H1 (cell line): ENCODE measurements at regions not wholly inside any gene's neighbourhood (a gene's known extent, or its start where the extent isn't known, plus 50 kb on each side); places are given as distances from the start of the nearest gene placed in this dataset.

Experiments
- CTCF ChIA-PET: fragments of 300-600 bp; sonication (Branson Sonifier 250); formaldehyde crosslinking; loops from one replicate; lab custom pipeline; 2021; ENCODE audit not compliant: partially characterized antibody; lab: Charles Lee
- POLR2A ChIA-PET: fragments of 300-600 bp; sonication (Branson Sonifier 250); formaldehyde crosslinking; loops from one replicate; lab custom pipeline; 2021; ENCODE audit warnings: inconsistent platforms; ENCODE audit not compliant: partially characterized antibody; lab: Charles Lee
- DNase-seq, 2 experiments: peaks; one replicate each; pipeline versions ENCODE4 v3.0.0 to v3.0.0-alpha.2; 2010 to 2022; ENCODE audit warnings: low spot score in 2 of 2, low read depth in 1 of 2, mixed read lengths in 1 of 2
- FAIRE-seq: peaks from 2 replicates; lab custom pipeline; 2011; peaks lifted over from hg19 to GRCh38; lab: Jason Lieb, UNC
- H2AFZ ChIP-seq: 2 replicates; pipeline ENCODE4 v1.8.1; 2012; ENCODE audit warnings: low read length, inconsistent platforms
- H2AK5ac ChIP-seq: 2 replicates; pipeline ENCODE4 v1.6.1; 2013; ENCODE audit warnings: low read depth, low read length
- H2BK120ac ChIP-seq: replicated peaks from 2 replicates; pipeline ENCODE3; 2013; ENCODE audit warnings: low read depth, low read length, inconsistent platforms
- H2BK12ac ChIP-seq: 2 replicates; pipeline ENCODE4 v1.6.1; 2013; ENCODE audit warnings: low read depth, low read length
- H2BK15ac ChIP-seq: 2 replicates; pipeline ENCODE4 v1.6.1; 2013; ENCODE audit warnings: low read length
- H2BK20ac ChIP-seq: 2 replicates; pipeline ENCODE4 v1.6.1; 2013; ENCODE audit warnings: low read length
- H2BK5ac ChIP-seq: 2 replicates; pipeline ENCODE4 v1.6.1; 2013; ENCODE audit warnings: low read depth, low read length
- H3K14ac ChIP-seq: 2 replicates; pipeline ENCODE4 v1.6.1; 2013; ENCODE audit warnings: inconsistent platforms; ENCODE audit not compliant: insufficient read length
- H3K18ac ChIP-seq: 2 replicates; pipeline ENCODE4 v1.6.1; 2013; ENCODE audit warnings: low read length; ENCODE audit errors: extremely low read depth
- H3K23ac ChIP-seq: 2 replicates; pipeline ENCODE4 v1.6.1; 2013; ENCODE audit warnings: inconsistent platforms; ENCODE audit not compliant: insufficient read length
- H3K23me2 ChIP-seq: 2 replicates; pipeline ENCODE4 v1.6.1; 2013; ENCODE audit warnings: low read depth, low read length
- H3K27ac ChIP-seq: 2 replicates; pipeline ENCODE4 v1.6.1; 2011; ENCODE audit warnings: low read depth, low read length, inconsistent platforms
- H3K27me3 ChIP-seq, 4 experiments: replicated peaks in 1 of 4; 1 replicate in 1 of 4; 2 replicates in 3 of 4; pipeline versions ENCODE4 v1.6.1 to v1.8.1; 2011 to 2013; ENCODE audit warnings: low read length in 3 of 4, mild to moderate bottlenecking in 3 of 4, inconsistent platforms in 2 of 4, mixed read lengths in 2 of 4, moderate library complexity in 1 of 4; ENCODE audit not compliant: control insufficient read depth in 3 of 4, insufficient read depth in 3 of 4; ENCODE audit errors: extremely low read depth in 1 of 4
- H3K36me3 ChIP-seq, 4 experiments: 2 replicates each; pipeline versions ENCODE4 v1.6.1 to v1.8.1; 2011 to 2013; ENCODE audit warnings: mild to moderate bottlenecking in 4 of 4, low read length in 3 of 4, moderate library complexity in 2 of 4, control low read depth in 1 of 4, inconsistent platforms in 1 of 4; ENCODE audit not compliant: insufficient read depth in 4 of 4, control insufficient read depth in 2 of 4
- H3K4ac ChIP-seq: replicated peaks from 2 replicates; pipeline ENCODE3; 2013; ENCODE audit warnings: low read length, low read depth, mixed read lengths, inconsistent platforms; ENCODE audit not compliant: insufficient read length
- H3K4me1 ChIP-seq, 4 experiments: replicated peaks in 1 of 4; 1 replicate in 1 of 4; 2 replicates in 3 of 4; pipeline versions ENCODE4 v1.6.1 to v1.8.1; 2011 to 2013; ENCODE audit warnings: low read length in 3 of 4, inconsistent platforms in 2 of 4, mixed read lengths in 1 of 4; ENCODE audit not compliant: insufficient read depth in 4 of 4, control insufficient read depth in 3 of 4
- H3K4me2 ChIP-seq, 2 experiments: 2 replicates each; pipeline versions ENCODE4 v1.6.1 to v1.8.1; 2011 to 2013; ENCODE audit warnings: low read depth in 2 of 2, low read length in 2 of 2, control low read depth in 1 of 2, inconsistent platforms in 1 of 2, mild to moderate bottlenecking in 1 of 2; ENCODE audit not compliant: insufficient read depth in 1 of 2
- H3K4me3 ChIP-seq, 4 experiments: fragments of 200-600, 300-600 bp in 1 of 4; sonication (generic), shearing (Covaris generic), sonication (Bioruptor Twin) in 1 of 4; 2 replicates each; pipeline versions ENCODE4 v1.5.1 to v1.8.1; 2011 to 2016; ENCODE audit warnings: low read length in 4 of 4, low read depth in 3 of 4, control low read depth in 2 of 4, inconsistent platforms in 2 of 4, mild to moderate bottlenecking in 2 of 4, mixed read lengths in 1 of 4, moderate library complexity in 1 of 4; ENCODE audit not compliant: insufficient read depth in 2 of 4; ENCODE audit errors: extremely low read depth in 1 of 4
- H3K56ac ChIP-seq: replicated peaks from 2 replicates; pipeline ENCODE3; 2013; ENCODE audit warnings: low read depth, mild to moderate bottlenecking, mixed read lengths, low read length, inconsistent platforms; ENCODE audit not compliant: insufficient read length
- H3K79me1 ChIP-seq: 2 replicates; pipeline ENCODE4 v1.6.1; 2013; ENCODE audit warnings: low read depth, low read length, control low read depth
- H3K79me2 ChIP-seq, 2 experiments: 2 replicates each; pipeline versions ENCODE4 v1.6.1 to v1.8.1; 2012 to 2013; ENCODE audit warnings: low read length in 2 of 2, mild to moderate bottlenecking in 2 of 2, inconsistent platforms in 1 of 2; ENCODE audit not compliant: insufficient read depth in 2 of 2, control insufficient read depth in 1 of 2
- H3K9ac ChIP-seq, 4 experiments: replicated peaks in 1 of 4; 1 replicate in 1 of 4; 2 replicates in 3 of 4; pipeline versions ENCODE4 v1.6.1 to v1.8.1; 2011 to 2013; ENCODE audit warnings: low read depth in 3 of 4, low read length in 3 of 4, control low read depth in 2 of 4, mild to moderate bottlenecking in 2 of 4, moderate library complexity in 2 of 4, inconsistent platforms in 1 of 4; ENCODE audit errors: extremely low read depth in 1 of 4
- H3K9me3 ChIP-seq, 2 experiments: 2 replicates each; pipeline versions ENCODE4 v1.6.1 to v1.8.1; 2012 to 2013; ENCODE audit warnings: mild to moderate bottlenecking in 2 of 2, moderate library complexity in 2 of 2, control low read depth in 1 of 2, inconsistent platforms in 1 of 2, low read depth in 1 of 2, low read length in 1 of 2, mixed read lengths in 1 of 2; ENCODE audit not compliant: insufficient read depth in 2 of 2
- H4K20me1 ChIP-seq, 2 experiments: replicated peaks in 1 of 2; 2 replicates each; pipeline versions ENCODE3 to v1.8.1; 2011 to 2013; ENCODE audit warnings: inconsistent platforms in 2 of 2, low read length in 2 of 2, mild to moderate bottlenecking in 1 of 2; ENCODE audit not compliant: insufficient read depth in 2 of 2, control insufficient read depth in 1 of 2
- H4K5ac ChIP-seq: 2 replicates; pipeline ENCODE4 v1.6.1; 2013; ENCODE audit warnings: low read length, low read depth, mixed read lengths, inconsistent platforms; ENCODE audit not compliant: insufficient read length
- H4K8ac ChIP-seq: 2 replicates; pipeline ENCODE4 v1.8.0; 2013; ENCODE audit warnings: mild to moderate bottlenecking, moderate library complexity, low read length, inconsistent platforms; ENCODE audit not compliant: insufficient read depth; ENCODE audit errors: extremely low read depth
- H4K91ac ChIP-seq: replicated peaks from 2 replicates; pipeline ENCODE3; 2013; ENCODE audit warnings: low read length, mixed read lengths, inconsistent platforms; ENCODE audit not compliant: insufficient read length
- BCL11A ChIP-seq, 2 experiments: IDR thresholded peaks; one replicate each; pipeline ENCODE4 v1.6.1; 2011; ENCODE audit warnings: low read depth in 2 of 2, low read length in 2 of 2, mild to moderate bottlenecking in 2 of 2
- CBX8 ChIP-seq: fragments of 300-800, 300-1000 bp; sonication (generic); IDR thresholded peaks from 2 replicates; pipeline ENCODE4 v1.7.1; 2016; ENCODE audit warnings: low read depth, low read length, borderline replicate concordance
- EGR1 ChIP-seq: IDR thresholded peaks from 2 replicates; pipeline ENCODE4 v1.6.1; 2011; ENCODE audit warnings: low read depth, low read length, borderline replicate concordance
- EZH2 ChIP-seq: fragments of 200-600 bp; sonication (generic); IDR thresholded peaks from 2 replicates; pipeline ENCODE4 v1.7.1; 2012; ENCODE audit warnings: low read depth, mild to moderate bottlenecking, moderate library complexity, low read length, inconsistent platforms; ENCODE audit not compliant: severe bottlenecking
- FOSL1 ChIP-seq: IDR thresholded peaks from 2 replicates; pipeline ENCODE4 v1.6.1; 2011; ENCODE audit warnings: mild to moderate bottlenecking, low read depth, low read length, moderate library complexity; ENCODE audit not compliant: insufficient read depth
- GTF2F1 ChIP-seq: IDR thresholded peaks from 2 replicates; pipeline ENCODE4 v1.6.1; 2012; ENCODE audit warnings: low read depth, low read length, improper control_type of control experiment, borderline replicate concordance
- JUN ChIP-seq: IDR thresholded peaks from 2 replicates; pipeline ENCODE4 v1.6.1; 2011; ENCODE audit warnings: low read depth, mild to moderate bottlenecking, improper control_type of control experiment, low read length
- NRF1 ChIP-seq: IDR thresholded peaks from 2 replicates; pipeline ENCODE4 v1.6.1; 2011; ENCODE audit warnings: mild to moderate bottlenecking, low read depth, low read length, improper control_type of control experiment
- POLR2AphosphoS5 ChIP-seq: IDR thresholded peaks from 2 replicates; pipeline ENCODE4 v1.6.1; 2011; ENCODE audit warnings: low read depth, low read length
- SP4 ChIP-seq: IDR thresholded peaks from 2 replicates; pipeline ENCODE4 v1.6.1; 2012; ENCODE audit warnings: low read length, inconsistent platforms
- TBP ChIP-seq: IDR thresholded peaks from 2 replicates; pipeline ENCODE4 v1.6.1; 2011; ENCODE audit warnings: low read depth, low read length, improper control_type of control experiment
- USF2 ChIP-seq: IDR thresholded peaks from 2 replicates; pipeline ENCODE4 v1.6.1; 2011; ENCODE audit warnings: low read length, improper control_type of control experiment
- ZNF274 ChIP-seq: IDR thresholded peaks from 2 replicates; pipeline ENCODE4 v1.7.0; 2012; ENCODE audit warnings: low read length, borderline replicate concordance; ENCODE audit errors: extremely low read depth
- WGBS, 2 experiments: shearing (Covaris generic) in 1 of 2; methylation state at CpG; one replicate each; pipeline versions ENCODE4 v1.1.6 to v1.1.7; 2013 to 2015; ENCODE audit warnings: low lambda C conversion rate in 2 of 2, mixed read lengths in 2 of 2, inconsistent platforms in 1 of 2, low coverage in 1 of 2, missing lambda C conversion rate in 1 of 2; ENCODE audit not compliant: insufficient replicate concordance in 2 of 2, insufficient coverage in 1 of 2, insufficient read length in 1 of 2; ENCODE audit errors: extremely low coverage in 1 of 2, missing lambda C conversion rate in 1 of 2; 5-methylcytosine and 5-hydroxymethylcytosine counted together
- TF ChIP-seq, protein P1 (sequence below): IDR thresholded peaks from 2 replicates; pipeline ENCODE4 v1.6.1; 2011; ENCODE audit warnings: low read depth, mild to moderate bottlenecking, low read length; ENCODE audit not compliant: insufficient read depth

- Histone ChIP-seq H3K23me2 (no peaks in the 10 kb centered on the region), H4K5ac (no peak overlapping the region), H3K56ac (no peak overlapping the region), H2BK20ac (no peak overlapping the region), H3K27me3 (no peaks in the 10 kb centered on the region), H2AK5ac (no peak overlapping the region), H3K4ac (no peak overlapping the region), H3K27ac (no peak overlapping the region), H3K18ac (no peak overlapping the region), H2BK5ac (no peak overlapping the region), H3K4me1 (no peaks in the 10 kb centered on the region), H2BK120ac (no peak overlapping the region), H3K36me3 (no peaks in the 10 kb centered on the region), H3K79me1 (no peaks in the 10 kb centered on the region), H4K8ac (no peak overlapping the region), H2BK12ac (no peak overlapping the region), H3K9ac (no peak overlapping the region), H4K91ac (no peak overlapping the region), H3K4me3 (no peak overlapping the region), H4K20me1 (no peaks in the 10 kb centered on the region), H2BK15ac (no peak overlapping the region), H3K4me2 (no peak overlapping the region), H3K79me2 (no peaks in the 10 kb centered on the region), H3K14ac (no peak overlapping the region), H3K23ac (no peak overlapping the region), H3K9me3 (no peaks in the 10 kb centered on the region), H2AFZ (peak overlapping the region; percentile 66; the same call in 1 of the 2 replicates)
- DNase-seq, result no peak
- ChIA-PET POLR2A (no interaction called here), CTCF (no interaction called here)
- FAIRE-seq, result no peak
- WGBS, 2 experiments, result 88% methylated on average over 1 of the region's 1 CpG; no CpG with 5 or more reads in 1 of the 2 experiments
- TF ChIP-seq, protein P1, sequence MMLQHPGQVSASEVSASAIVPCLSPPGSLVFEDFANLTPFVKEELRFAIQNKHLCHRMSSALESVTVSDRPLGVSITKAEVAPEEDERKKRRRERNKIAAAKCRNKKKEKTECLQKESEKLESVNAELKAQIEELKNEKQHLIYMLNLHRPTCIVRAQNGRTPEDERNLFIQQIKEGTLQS, result no peak
- no peak for TF ChIP-seq TBP
- TF ChIP-seq ZNF274, result no peak
- TF ChIP-seq CBX8, result no peak
- no peak for TF ChIP-seq POLR2AphosphoS5
- no peak for TF ChIP-seq JUN
- TF ChIP-seq NRF1, result no peak
- no peak for TF ChIP-seq BCL11A (IDR thresholded peaks at IDR 0.05; ENCODE audit: low read depth in 2 of 2, low read length in 2 of 2)
- no peak for TF ChIP-seq SP4
- TF ChIP-seq EZH2, result no peak
- no peak for TF ChIP-seq EGR1
- no peak for TF ChIP-seq FOSL1
- no peak for TF ChIP-seq USF2
- no peak for TF ChIP-seq GTF2F1
Measured at GRCh38 chr9:118262191-118262590, 558.0 kb downstream of the TLR4 start.
